ENCODE measurements at regions not wholly inside any gene's neighbourhood (a gene's known extent, or its start where the extent isn't known, plus 50 kb on each side); places are given as distances from the start of the nearest gene placed in this dataset.

DNA sequence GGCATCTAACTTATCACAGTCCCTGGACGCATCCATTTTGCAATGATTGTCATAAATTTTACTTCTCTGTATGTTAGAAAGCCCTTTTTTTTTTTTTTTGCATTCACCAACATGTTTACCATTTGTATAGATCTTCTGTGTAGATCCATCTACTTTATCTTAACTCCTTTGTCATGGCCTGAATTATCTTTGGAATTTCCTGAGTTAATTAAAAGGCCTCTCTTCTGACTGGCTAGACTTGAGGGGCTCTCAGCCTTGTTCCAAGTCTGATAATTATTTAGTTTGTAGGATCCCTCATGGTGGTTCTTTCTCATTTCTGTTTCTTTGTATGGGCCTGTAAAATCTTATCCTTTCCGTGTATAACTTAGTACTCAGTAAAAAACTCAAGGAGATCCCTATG, 387.0 kb downstream of the C12orf50 start:
- TF ChIP-seq, protein P1, sequence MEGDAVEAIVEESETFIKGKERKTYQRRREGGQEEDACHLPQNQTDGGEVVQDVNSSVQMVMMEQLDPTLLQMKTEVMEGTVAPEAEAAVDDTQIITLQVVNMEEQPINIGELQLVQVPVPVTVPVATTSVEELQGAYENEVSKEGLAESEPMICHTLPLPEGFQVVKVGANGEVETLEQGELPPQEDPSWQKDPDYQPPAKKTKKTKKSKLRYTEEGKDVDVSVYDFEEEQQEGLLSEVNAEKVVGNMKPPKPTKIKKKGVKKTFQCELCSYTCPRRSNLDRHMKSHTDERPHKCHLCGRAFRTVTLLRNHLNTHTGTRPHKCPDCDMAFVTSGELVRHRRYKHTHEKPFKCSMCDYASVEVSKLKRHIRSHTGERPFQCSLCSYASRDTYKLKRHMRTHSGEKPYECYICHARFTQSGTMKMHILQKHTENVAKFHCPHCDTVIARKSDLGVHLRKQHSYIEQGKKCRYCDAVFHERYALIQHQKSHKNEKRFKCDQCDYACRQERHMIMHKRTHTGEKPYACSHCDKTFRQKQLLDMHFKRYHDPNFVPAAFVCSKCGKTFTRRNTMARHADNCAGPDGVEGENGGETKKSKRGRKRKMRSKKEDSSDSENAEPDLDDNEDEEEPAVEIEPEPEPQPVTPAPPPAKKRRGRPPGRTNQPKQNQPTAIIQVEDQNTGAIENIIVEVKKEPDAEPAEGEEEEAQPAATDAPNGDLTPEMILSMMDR (IDR thresholded peaks at IDR 0.05; ENCODE audit: low read depth, low read length) = no peak

DNA sequence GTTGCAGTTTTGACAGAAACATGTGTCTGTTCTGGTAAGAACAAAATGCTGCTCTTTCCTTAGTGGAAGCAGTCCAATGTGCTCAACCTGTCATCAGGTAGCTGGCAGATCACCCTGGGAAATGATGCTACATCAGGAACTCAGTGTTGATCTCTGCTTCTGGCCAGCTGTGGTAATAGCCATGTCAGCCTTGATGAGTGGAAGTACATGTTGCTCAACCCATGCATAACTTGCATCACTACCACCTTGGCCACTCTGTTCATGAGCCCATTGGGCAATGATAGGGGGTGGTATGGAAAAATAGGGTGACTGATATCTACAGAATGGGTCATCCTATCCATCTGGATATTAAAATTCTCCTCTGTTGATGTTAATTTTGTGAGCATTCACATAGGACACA, 411.0 kb downstream of the C12orf50 start:
- TF ChIP-seq, protein P1 (IDR thresholded peaks at IDR 0.05; ENCODE audit: low read depth, low read length) = no peak
- no peak overlapping the region for H3K4me3 ChIP-seq (replicated peaks in 1 of 2; ENCODE audit: low read depth in 2 of 2, low read length in 2 of 2)
- peak; percentile 8 to 9 for DNase-seq (ENCODE audit: low read depth in 2 of 2)

More for the DNA sequence above, 387.0 kb downstream of the C12orf50 start:
- no peak for DNase-seq (ENCODE audit: low read depth in 2 of 2)
- no peak overlapping the region for H3K4me3 ChIP-seq (replicated peaks in 1 of 2; ENCODE audit: low read depth in 2 of 2, low read length in 2 of 2)

- DNase-seq (ENCODE audit: low read depth in 2 of 2) = no peak
- no peak overlapping the region for H3K4me3 ChIP-seq (replicated peaks in 1 of 2; ENCODE audit: low read depth in 2 of 2, low read length in 2 of 2)
- TF ChIP-seq, protein P1 (IDR thresholded peaks at IDR 0.05; ENCODE audit: low read depth, low read length) = no peak
Measured at GRCh38 chr12:87612996-87613395, 416.2 kb downstream of the C12orf50 start.

DNA sequence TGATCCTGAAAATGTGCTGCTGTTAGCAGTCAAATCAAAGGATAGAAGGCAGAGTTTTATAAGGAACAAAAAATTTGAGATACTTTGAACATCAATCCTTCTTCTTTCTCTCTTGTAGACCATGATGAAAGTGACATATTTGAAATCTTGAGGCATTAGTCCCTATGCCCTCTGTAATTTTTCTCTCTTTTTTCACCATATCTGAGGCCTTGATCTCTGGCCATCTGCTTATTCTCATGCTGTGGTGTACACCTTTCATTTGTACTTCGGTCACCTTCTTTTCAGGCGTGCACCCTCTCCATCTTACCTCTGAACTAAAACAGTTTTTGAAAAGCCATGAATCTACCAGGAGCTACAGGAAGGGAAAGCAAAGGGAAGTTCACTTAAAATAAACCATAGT, 420.9 kb downstream of the C12orf50 start:
- DNase-seq (ENCODE audit: low read depth in 2 of 2) = no peak
- TF ChIP-seq, protein P1 (IDR thresholded peaks at IDR 0.05; ENCODE audit: low read depth, low read length) = no peak
- H3K4me3 ChIP-seq (replicated peaks in 1 of 2; ENCODE audit: low read depth in 2 of 2, low read length in 2 of 2) = no peak overlapping the region

- no peak overlapping the region for H3K4me3 ChIP-seq (replicated peaks in 1 of 2; ENCODE audit: low read depth in 2 of 2, low read length in 2 of 2)
- no peak for DNase-seq (ENCODE audit: low read depth in 2 of 2)
- TF ChIP-seq, protein P1 (IDR thresholded peaks at IDR 0.05; ENCODE audit: low read depth, low read length) = no peak
Measured at GRCh38 chr12:87603727-87604126, 425.5 kb downstream of the C12orf50 start.

GRCh38 chr12:87599459-87599858, 429.7 kb downstream of the C12orf50 start:
- no peak overlapping the region for H3K4me3 ChIP-seq (replicated peaks in 1 of 2; ENCODE audit: low read depth in 2 of 2, low read length in 2 of 2)
- DNase-seq (ENCODE audit: low read depth in 2 of 2) = no peak
- TF ChIP-seq, protein P1 (IDR thresholded peaks at IDR 0.05; ENCODE audit: low read depth, low read length) = no peak

DNA sequence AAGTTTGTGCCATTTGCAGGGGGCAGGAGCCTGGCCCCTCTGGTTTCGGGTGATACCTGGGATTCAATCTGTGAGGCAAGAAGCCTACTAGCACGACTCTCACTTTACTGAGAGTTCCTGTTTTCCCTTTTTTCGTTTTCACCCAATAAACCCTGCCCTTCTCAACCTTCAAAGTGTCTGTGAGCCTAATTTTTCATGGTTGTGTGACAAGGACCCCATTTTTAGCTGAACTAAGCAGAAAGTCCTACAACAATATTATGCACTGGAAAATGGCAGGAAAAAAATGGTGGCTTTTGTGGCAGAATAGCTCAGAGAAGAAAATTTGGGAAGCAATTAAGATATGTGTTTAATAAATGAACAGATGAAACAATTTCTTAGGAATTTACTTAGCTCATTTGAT, 432.1 kb downstream of the C12orf50 start:
- TF ChIP-seq, protein P1 (IDR thresholded peaks at IDR 0.05; ENCODE audit: low read depth, low read length) = no peak
- no peak for DNase-seq (ENCODE audit: low read depth in 2 of 2)
- H3K4me3 ChIP-seq (replicated peaks in 1 of 2; ENCODE audit: low read depth in 2 of 2, low read length in 2 of 2) = no peak overlapping the region
